ENCODE measurements at regions not wholly inside any gene's neighbourhood (a gene's known extent, or its start where the extent isn't known, plus 50 kb on each side); places are given as distances from the start of the nearest gene placed in this dataset.

- TF ChIP-seq ZNF274 (IDR thresholded peaks at IDR 0.05; ENCODE audit: low read depth, low read length) (no peak), YY1 (IDR thresholded peaks at IDR 0.05; ENCODE audit: insufficient read depth, insufficient read length) (no peak), SUZ12 (IDR thresholded peaks at IDR 0.05; ENCODE audit: extremely low read depth, insufficient read depth, insufficient read length) (no peak)
These were observed 357.5 kb upstream of the SHH start for GRCh38 chr7:156169474-156170370.
